ENCODE measurements at regions not wholly inside any gene's neighbourhood (a gene's known extent, or its start where the extent isn't known, plus 50 kb on each side); places are given as distances from the start of the nearest gene placed in this dataset.

GRCh38 chr6:137764464-137764863, 102.6 kb upstream of the TNFAIP3 start:
- TF ChIP-seq POLR2AphosphoS5 (IDR thresholded peaks at IDR 0.05) = no peak
- TF ChIP-seq CTCF (IDR thresholded peaks at IDR 0.05) = no peak

Data from gastroesophageal sphincter (tissue), 3 donors.